Liver (tissue), 2 donors: ENCODE measurements at regions not wholly inside any gene's neighbourhood (a gene's known extent, or its start where the extent isn't known, plus 50 kb on each side); places are given as distances from the start of the nearest gene placed in this dataset.

ENCODE experiments used
- TF ChIP-seq, protein P1 (sequence below): IDR thresholded peaks from 2 replicates; pipeline ENCODE4 v1.6.1; 2016; ENCODE audit warnings: antibody characterized with exemption
- TF ChIP-seq, protein P2 (sequence below): fragments of 150-350 bp; IDR thresholded peaks from 2 replicates; pipeline ENCODE4 v1.5.1; 2017; ENCODE audit warnings: improper control_type of control experiment, low read depth, low read length; ENCODE audit not compliant: missing input control
- donor health status: healthy.

DNA sequence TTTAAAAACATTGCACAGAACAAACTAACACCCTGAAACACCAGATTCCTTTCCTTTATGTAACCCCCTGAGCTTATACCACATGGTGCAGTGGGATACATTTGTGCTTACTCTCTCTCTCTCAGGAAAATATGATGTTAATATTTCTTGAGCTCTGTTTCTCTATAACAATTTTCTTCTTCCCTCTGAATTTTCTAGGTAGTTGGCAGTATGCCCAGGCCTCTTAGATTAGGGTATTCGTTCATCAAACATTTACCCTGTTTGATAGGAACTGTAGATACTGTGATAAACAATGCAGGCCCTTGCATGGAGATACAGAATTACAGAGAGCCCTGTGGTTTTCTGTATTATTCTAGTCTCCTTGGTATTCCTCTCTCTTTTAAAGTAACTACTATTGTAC, 567.8 kb downstream of the IPMK start:
- TF ChIP-seq, protein P1, sequence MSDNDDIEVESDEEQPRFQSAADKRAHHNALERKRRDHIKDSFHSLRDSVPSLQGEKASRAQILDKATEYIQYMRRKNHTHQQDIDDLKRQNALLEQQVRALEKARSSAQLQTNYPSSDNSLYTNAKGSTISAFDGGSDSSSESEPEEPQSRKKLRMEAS, result no peak
- TF ChIP-seq, protein P2, sequence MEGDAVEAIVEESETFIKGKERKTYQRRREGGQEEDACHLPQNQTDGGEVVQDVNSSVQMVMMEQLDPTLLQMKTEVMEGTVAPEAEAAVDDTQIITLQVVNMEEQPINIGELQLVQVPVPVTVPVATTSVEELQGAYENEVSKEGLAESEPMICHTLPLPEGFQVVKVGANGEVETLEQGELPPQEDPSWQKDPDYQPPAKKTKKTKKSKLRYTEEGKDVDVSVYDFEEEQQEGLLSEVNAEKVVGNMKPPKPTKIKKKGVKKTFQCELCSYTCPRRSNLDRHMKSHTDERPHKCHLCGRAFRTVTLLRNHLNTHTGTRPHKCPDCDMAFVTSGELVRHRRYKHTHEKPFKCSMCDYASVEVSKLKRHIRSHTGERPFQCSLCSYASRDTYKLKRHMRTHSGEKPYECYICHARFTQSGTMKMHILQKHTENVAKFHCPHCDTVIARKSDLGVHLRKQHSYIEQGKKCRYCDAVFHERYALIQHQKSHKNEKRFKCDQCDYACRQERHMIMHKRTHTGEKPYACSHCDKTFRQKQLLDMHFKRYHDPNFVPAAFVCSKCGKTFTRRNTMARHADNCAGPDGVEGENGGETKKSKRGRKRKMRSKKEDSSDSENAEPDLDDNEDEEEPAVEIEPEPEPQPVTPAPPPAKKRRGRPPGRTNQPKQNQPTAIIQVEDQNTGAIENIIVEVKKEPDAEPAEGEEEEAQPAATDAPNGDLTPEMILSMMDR, result no peak
